ENCODE measurements at regions not wholly inside any gene's neighbourhood (a gene's known extent, or its start where the extent isn't known, plus 50 kb on each side); places are given as distances from the start of the nearest gene placed in this dataset.
"Not testable (repeated sequence)": the region's sequence is repeated elsewhere in the genome, so short reads cannot be mapped to it uniquely, and the experiment has no call there.

DNA sequence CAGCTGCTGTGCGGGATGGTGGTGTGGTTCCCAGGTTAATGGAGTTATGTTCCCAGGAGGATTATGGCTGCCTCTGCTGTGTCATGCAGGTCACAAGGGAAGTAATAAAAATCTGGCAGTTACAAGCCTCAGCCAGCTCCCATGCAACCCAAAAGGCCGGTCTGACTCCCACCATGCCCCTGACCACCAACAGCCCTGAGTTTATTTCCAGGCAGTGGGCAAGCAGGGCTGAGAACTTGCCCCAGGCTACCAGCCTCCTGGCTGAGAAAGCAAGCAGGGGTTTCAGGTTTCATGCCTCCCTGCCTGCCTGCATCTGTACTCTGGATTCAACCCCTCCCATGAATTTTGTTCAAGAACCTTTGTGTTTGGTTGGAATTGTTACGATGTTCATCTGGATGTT, 732.7 kb upstream of the POU3F4 start (continued):
- no peak for TF ChIP-seq MAX (IDR thresholded peaks at IDR 0.05)
- no peak for TF ChIP-seq EGR1 (IDR thresholded peaks at IDR 0.05; ENCODE audit: low read depth in 2 of 2)
- TF ChIP-seq RXRA (IDR thresholded peaks at IDR 0.05), result no peak
- TF ChIP-seq NR2F2 (IDR thresholded peaks at IDR 0.05), result no peak
- no peak for TF ChIP-seq GABPA (IDR thresholded peaks at IDR 0.05 in 1 of 2, conservative IDR thresholded peaks at IDR 0.05 in 1 of 2)
- TF ChIP-seq FOXA2 (IDR thresholded peaks at IDR 0.05), result no peak
- no peak for TF ChIP-seq HNF4A (conservative IDR thresholded peaks at IDR 0.05)
- TF ChIP-seq TAF1 (conservative IDR thresholded peaks at IDR 0.05), result no peak
- TF ChIP-seq HNF4G (IDR thresholded peaks at IDR 0.05), result no peak
- no peak for TF ChIP-seq YY1 (IDR thresholded peaks at IDR 0.05)

- H3K27ac ChIP-seq (ENCODE audit: low read depth in 1 of 2, low read length in 2 of 2), result no peak overlapping the region
- peaks cover 0 to 5% (median 4%) of the 10 kb centered on the region in 4 donors for H3K9me3 ChIP-seq (ENCODE audit: control insufficient read depth in 4 of 4, low read length in 3 of 4)
- H3K4me3 ChIP-seq (ENCODE audit: low read depth in 1 of 3, low read length in 3 of 3), result no peak overlapping the region
- TF ChIP-seq EGR1 (IDR thresholded peaks at IDR 0.05; ENCODE audit: low read depth in 2 of 2), result no peak
- no peak for TF ChIP-seq SP1 (IDR thresholded peaks at IDR 0.05)
- TF ChIP-seq NR2F2 (IDR thresholded peaks at IDR 0.05), result no peak
- TF ChIP-seq HNF4G (IDR thresholded peaks at IDR 0.05), result no peak
- no peak for TF ChIP-seq HNF4A (conservative IDR thresholded peaks at IDR 0.05)
- TF ChIP-seq GABPA (IDR thresholded peaks at IDR 0.05 in 1 of 2, conservative IDR thresholded peaks at IDR 0.05 in 1 of 2), result no peak
- no peak for TF ChIP-seq TAF1 (conservative IDR thresholded peaks at IDR 0.05)
- TF ChIP-seq MAX (IDR thresholded peaks at IDR 0.05), result no peak
- TF ChIP-seq FOXA2 (IDR thresholded peaks at IDR 0.05), result no peak
- no peak for TF ChIP-seq ZBTB33 (IDR thresholded peaks at IDR 0.05)
- no peak for TF ChIP-seq YY1 (IDR thresholded peaks at IDR 0.05)
- TF ChIP-seq FOXA1 (IDR thresholded peaks at IDR 0.05), result no peak
- no peak for TF ChIP-seq RAD21 (IDR thresholded peaks at IDR 0.05)
- H3K27me3 ChIP-seq (ENCODE audit: control insufficient read depth in 4 of 4, insufficient read depth in 4 of 4, low read length in 3 of 4), result no peaks in the 10 kb centered on the region
- no peak for DNase-seq (ENCODE audit: low spot score)
- H3K9ac ChIP-seq (ENCODE audit: low read depth in 1 of 2, low read length in 2 of 2), result no peak overlapping the region
- H3K36me3 ChIP-seq (ENCODE audit: control insufficient read depth in 4 of 4, insufficient read depth in 3 of 4, low read depth in 1 of 4, low read length in 3 of 4), result no peaks in the 10 kb centered on the region
- H3K4me1 ChIP-seq (ENCODE audit: control insufficient read depth in 4 of 4, insufficient read depth in 4 of 4, low read length in 3 of 4), result no peaks in the 10 kb centered on the region
- WGBS, result 61% methylated on average over 4 of the region's 4 CpGs
Measured at GRCh38 chrX:82782014-82782413, 726.1 kb upstream of the POU3F4 start.

DNA sequence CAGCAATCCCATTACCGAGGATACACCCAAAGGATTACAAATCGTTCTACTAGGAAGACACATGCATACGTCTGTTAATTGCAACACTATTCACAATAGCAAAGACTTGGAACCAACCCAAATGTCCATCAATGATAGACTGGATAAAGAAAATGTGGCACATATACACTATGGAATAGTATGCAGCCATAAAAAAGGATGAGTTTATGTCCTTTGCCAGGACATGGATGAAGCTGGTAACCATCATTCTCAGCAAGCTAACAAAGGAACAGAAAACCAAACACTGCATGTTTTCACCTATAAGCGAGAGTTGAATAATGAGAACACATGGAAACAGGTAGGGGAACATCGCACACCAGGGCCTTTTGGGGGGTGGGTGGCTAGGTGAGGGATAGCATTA, 695.2 kb upstream of the POU3F4 start:
- H3K9ac ChIP-seq (ENCODE audit: low read depth in 1 of 2, low read length in 2 of 2); DNase-seq (ENCODE audit: low spot score); H3K4me3 ChIP-seq (ENCODE audit: low read depth in 1 of 3, low read length in 3 of 3); H3K27ac ChIP-seq (ENCODE audit: low read depth in 1 of 2, low read length in 2 of 2); H3K4me1 ChIP-seq (ENCODE audit: control insufficient read depth in 4 of 4, insufficient read depth in 4 of 4, low read length in 3 of 4); H3K27me3 ChIP-seq (ENCODE audit: control insufficient read depth in 4 of 4, insufficient read depth in 4 of 4, low read length in 3 of 4); H3K36me3 ChIP-seq (ENCODE audit: control insufficient read depth in 4 of 4, insufficient read depth in 3 of 4, low read depth in 1 of 4, low read length in 3 of 4); H3K9me3 ChIP-seq (ENCODE audit: control insufficient read depth in 4 of 4, low read length in 3 of 4): not testable (repeated sequence)
- WGBS, result 86% methylated on average over 5 of the region's 5 CpGs

- H3K36me3 ChIP-seq (ENCODE audit: control insufficient read depth in 4 of 4, insufficient read depth in 3 of 4, low read depth in 1 of 4, low read length in 3 of 4), result no peaks in the 10 kb centered on the region
- H3K4me1 ChIP-seq (ENCODE audit: control insufficient read depth in 4 of 4, insufficient read depth in 4 of 4, low read length in 3 of 4), result no peaks in the 10 kb centered on the region
- H3K27me3 ChIP-seq (ENCODE audit: control insufficient read depth in 4 of 4, insufficient read depth in 4 of 4, low read length in 3 of 4), result peaks cover 0 to 3% (median 0%) of the 10 kb centered on the region in 4 donors
- TF ChIP-seq RXRA (IDR thresholded peaks at IDR 0.05) (no peak), ATF3 (IDR thresholded peaks at IDR 0.05) (no peak), RAD21 (IDR thresholded peaks at IDR 0.05) (no peak), SP1 (IDR thresholded peaks at IDR 0.05) (no peak), EGR1 (IDR thresholded peaks at IDR 0.05; ENCODE audit: low read depth in 2 of 2) (no peak), CTCF (IDR thresholded peaks at IDR 0.05; ENCODE audit: low read depth, low read length, missing input control) (no peak), GABPA (IDR thresholded peaks at IDR 0.05 in 1 of 2, conservative IDR thresholded peaks at IDR 0.05 in 1 of 2) (no peak)
- 16% methylated on average over 1 of the region's 1 CpG for WGBS
- no peak for DNase-seq (ENCODE audit: low spot score)
- H3K9me3 ChIP-seq (ENCODE audit: control insufficient read depth in 4 of 4, low read length in 3 of 4), result peaks cover 0 to 3% (median 0%) of the 10 kb centered on the region in 4 donors
- no peak overlapping the region for H3K27ac ChIP-seq (ENCODE audit: low read depth in 1 of 2, low read length in 2 of 2)
- no peak overlapping the region for H3K9ac ChIP-seq (ENCODE audit: low read depth in 1 of 2, low read length in 2 of 2)
- H3K4me3 ChIP-seq (ENCODE audit: low read depth in 1 of 3, low read length in 3 of 3), result no peak overlapping the region
Measured at GRCh38 chrX:82813671-82814078, 694.4 kb upstream of the POU3F4 start.

All from liver (tissue), 8 donors.